AG09319 (cell line): ENCODE measurements at regions not wholly inside any gene's neighbourhood (a gene's known extent, or its start where the extent isn't known, plus 50 kb on each side); places are given as distances from the start of the nearest gene placed in this dataset.

Experiments used
- DNase-seq: peaks from one replicate; pipeline ENCODE4 v3.0.0-alpha.2; 2010; ENCODE audit warnings: low read depth; ENCODE audit errors: extremely low read depth
- TF ChIP-seq, protein P1 (sequence below): IDR thresholded peaks from 2 replicates; pipeline ENCODE4 v1.5.1; 2011; ENCODE audit warnings: low read depth, mild to moderate bottlenecking, inconsistent platforms, low read length, moderate library complexity

- peak; percentile 4 for DNase-seq
- TF ChIP-seq, protein P1, sequence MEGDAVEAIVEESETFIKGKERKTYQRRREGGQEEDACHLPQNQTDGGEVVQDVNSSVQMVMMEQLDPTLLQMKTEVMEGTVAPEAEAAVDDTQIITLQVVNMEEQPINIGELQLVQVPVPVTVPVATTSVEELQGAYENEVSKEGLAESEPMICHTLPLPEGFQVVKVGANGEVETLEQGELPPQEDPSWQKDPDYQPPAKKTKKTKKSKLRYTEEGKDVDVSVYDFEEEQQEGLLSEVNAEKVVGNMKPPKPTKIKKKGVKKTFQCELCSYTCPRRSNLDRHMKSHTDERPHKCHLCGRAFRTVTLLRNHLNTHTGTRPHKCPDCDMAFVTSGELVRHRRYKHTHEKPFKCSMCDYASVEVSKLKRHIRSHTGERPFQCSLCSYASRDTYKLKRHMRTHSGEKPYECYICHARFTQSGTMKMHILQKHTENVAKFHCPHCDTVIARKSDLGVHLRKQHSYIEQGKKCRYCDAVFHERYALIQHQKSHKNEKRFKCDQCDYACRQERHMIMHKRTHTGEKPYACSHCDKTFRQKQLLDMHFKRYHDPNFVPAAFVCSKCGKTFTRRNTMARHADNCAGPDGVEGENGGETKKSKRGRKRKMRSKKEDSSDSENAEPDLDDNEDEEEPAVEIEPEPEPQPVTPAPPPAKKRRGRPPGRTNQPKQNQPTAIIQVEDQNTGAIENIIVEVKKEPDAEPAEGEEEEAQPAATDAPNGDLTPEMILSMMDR = no peak
Observed at GRCh38 chr6:33962246-33963027, 158.6 kb upstream of the MLN start.

- no peak for DNase-seq
- TF ChIP-seq, protein P1 = no peak
Observed at GRCh38 chr6:33961691-33962090, 157.9 kb upstream of the MLN start.

DNA sequence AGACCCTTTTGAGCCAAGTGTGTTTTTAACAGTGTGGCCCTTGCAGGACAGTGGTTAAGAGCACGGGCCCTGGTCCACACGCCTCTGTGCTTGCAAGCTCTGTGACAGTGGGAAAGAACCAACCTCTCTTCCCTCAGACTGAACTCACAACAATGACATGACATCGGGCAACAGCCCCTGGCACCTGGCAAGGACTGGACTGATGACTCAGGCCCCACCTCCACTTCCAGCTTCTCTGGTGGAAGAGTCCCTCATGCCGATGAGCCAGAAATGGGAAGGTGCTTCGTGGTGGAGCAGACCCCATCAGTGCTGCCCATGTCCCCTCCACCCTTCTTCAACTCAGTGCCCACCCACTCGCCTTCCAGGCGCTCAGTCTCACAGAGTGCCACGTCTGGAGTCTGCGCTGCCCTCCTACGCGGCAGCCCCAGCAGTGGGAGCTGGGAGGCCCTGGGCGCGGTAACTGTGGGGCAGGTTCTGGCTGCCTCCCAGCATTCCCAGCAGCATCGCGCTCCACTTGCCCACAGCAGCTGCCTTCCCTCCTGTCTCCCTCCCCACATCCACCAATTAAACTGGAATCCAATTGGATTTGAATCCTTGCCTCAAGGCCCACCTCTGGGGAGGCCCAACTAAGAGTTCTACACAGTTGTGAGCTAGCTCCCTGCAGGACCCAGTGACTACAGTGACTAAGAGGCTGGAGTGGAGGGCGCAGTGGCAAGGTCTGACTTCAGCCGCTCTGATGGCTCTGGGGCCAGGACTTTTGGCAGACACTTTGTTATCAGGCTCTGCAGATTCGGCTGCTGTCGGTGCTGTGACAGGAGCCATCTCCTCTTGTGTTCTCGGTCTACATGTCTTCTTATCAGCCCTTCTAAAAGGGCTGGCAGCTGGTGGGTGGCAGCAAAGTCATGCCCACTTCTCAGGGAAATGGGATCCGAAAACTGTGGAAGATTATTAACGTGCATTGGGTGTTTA, 156.8 kb upstream of the MLN start:
- no peak for DNase-seq
- TF ChIP-seq, protein P1 = no peak

DNA sequence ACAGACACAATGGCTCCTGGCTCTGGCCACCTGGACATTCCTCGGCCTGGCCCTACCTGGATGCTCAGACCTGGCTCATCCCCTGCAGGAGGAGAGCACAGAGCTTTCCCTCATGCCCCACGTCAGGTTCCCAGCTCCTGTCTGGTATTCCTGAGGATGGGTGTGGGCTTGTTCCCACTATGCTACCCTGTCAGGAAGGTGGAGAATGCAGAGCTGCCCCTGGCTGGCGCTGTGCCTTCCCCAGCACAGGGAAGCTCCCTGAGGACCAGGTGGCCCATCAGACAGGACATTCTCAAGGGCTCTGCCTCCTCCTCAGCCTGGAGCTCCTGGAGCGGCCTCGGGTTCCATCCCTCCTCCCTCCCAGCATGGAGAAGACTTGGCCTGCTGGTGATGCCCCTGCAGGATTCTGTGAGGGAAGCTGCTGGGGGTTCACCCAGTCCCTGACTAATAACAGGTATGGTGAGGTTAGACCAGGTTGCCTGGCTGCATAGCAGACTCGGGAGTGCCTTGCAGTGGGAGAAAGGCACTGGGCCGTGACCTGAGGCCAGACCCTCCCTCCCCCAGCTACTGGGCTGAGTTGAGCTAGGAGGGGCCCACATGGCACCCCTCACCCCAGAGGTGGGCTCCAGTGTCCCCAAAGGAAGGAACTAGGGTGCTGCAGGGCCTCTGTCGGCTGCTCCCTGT, 156.0 kb upstream of the MLN start:
- DNase-seq = no peak
- TF ChIP-seq, protein P1 = no peak

- TF ChIP-seq, protein P1 = no peak
- no peak for DNase-seq
Observed at GRCh38 chr6:33959329-33959651, 155.5 kb upstream of the MLN start.

GRCh38 chr6:33958526-33959328, 154.9 kb upstream of the MLN start:
- DNase-seq = no peak
- TF ChIP-seq, protein P1 = peak; percentile 2
